Lung (tissue), 11 donors: ENCODE measurements at regions not wholly inside any gene's neighbourhood (a gene's known extent, or its start where the extent isn't known, plus 50 kb on each side); places are given as distances from the start of the nearest gene placed in this dataset.

Experiments
- ATAC-seq: fragments of 200-7000 bp; cut with Tn5 transposase; one replicate; pipeline ENCODE4 v1.9.1; 2020; ENCODE audit warnings: moderate number of reproducible peaks; ENCODE audit not compliant: insufficient read depth, low FRiP score
- DNase-seq, 3 donors: peaks; one replicate each; pipeline ENCODE4 v3.0.0-alpha.2; 2013 to 2017
- H3K27ac ChIP-seq, 2 donors: one replicate each; pipeline ENCODE4 v1.5.1; 2013; ENCODE audit warnings: mild to moderate bottlenecking in 2 of 2, moderate library complexity in 2 of 2, control low read depth in 1 of 2, inconsistent platforms in 1 of 2, low read depth in 1 of 2, low read length in 1 of 2
- H3K27me3 ChIP-seq, 3 donors: one replicate each; pipeline ENCODE4 v1.5.1; 2013; ENCODE audit warnings: low read length in 2 of 3; ENCODE audit not compliant: control insufficient read depth in 3 of 3, insufficient read depth in 3 of 3
- H3K36me3 ChIP-seq, 4 donors: one replicate each; pipeline ENCODE4 v1.5.1; 2013; ENCODE audit warnings: low read length in 4 of 4, mild to moderate bottlenecking in 1 of 4, moderate library complexity in 1 of 4; ENCODE audit not compliant: control insufficient read depth in 4 of 4, insufficient read depth in 4 of 4
- H3K4me1 ChIP-seq, 5 donors: one replicate each; pipeline ENCODE4 v1.5.1; 2013; ENCODE audit warnings: low read length in 5 of 5, mild to moderate bottlenecking in 2 of 5, moderate library complexity in 1 of 5; ENCODE audit not compliant: control insufficient read depth in 5 of 5, insufficient read depth in 5 of 5
- H3K4me3 ChIP-seq: one replicate; pipeline ENCODE4 v1.5.1; 2013; ENCODE audit warnings: mild to moderate bottlenecking, control low read depth, moderate library complexity
- H3K9ac ChIP-seq, 2 donors: one replicate each; pipeline ENCODE4 v1.5.1; 2013; ENCODE audit warnings: low read length in 2 of 2, control low read depth in 1 of 2; ENCODE audit not compliant: insufficient read depth in 1 of 2
- H3K9me3 ChIP-seq, 4 donors: one replicate each; pipeline ENCODE4 v1.5.1; 2013; ENCODE audit warnings: low read length in 3 of 4, mild to moderate bottlenecking in 1 of 4, moderate library complexity in 1 of 4; ENCODE audit not compliant: control insufficient read depth in 4 of 4, insufficient read depth in 3 of 4
- WGBS, 2 donors: extraction: QIAGEN DNeasy Blood & Tissue Kit; methylation state at CpG; one replicate each; pipeline ENCODE4 v1.1.7; 2013; 5-methylcytosine and 5-hydroxymethylcytosine counted together
- TF ChIP-seq, protein P1 (sequence below): IDR thresholded peaks from 2 replicates; pipeline ENCODE4 v1.5.1; 2012; ENCODE audit warnings: mild to moderate bottlenecking; ENCODE audit errors: control extremely low read depth, extremely low read depth
- donor health status: control.
- donor health status: control.
- donor health status: Bipolar disorder and iron deficiency.
- donor health status: healthy.
- donor health status: DM: yes; HTN: yes; CAD: no.

DNA sequence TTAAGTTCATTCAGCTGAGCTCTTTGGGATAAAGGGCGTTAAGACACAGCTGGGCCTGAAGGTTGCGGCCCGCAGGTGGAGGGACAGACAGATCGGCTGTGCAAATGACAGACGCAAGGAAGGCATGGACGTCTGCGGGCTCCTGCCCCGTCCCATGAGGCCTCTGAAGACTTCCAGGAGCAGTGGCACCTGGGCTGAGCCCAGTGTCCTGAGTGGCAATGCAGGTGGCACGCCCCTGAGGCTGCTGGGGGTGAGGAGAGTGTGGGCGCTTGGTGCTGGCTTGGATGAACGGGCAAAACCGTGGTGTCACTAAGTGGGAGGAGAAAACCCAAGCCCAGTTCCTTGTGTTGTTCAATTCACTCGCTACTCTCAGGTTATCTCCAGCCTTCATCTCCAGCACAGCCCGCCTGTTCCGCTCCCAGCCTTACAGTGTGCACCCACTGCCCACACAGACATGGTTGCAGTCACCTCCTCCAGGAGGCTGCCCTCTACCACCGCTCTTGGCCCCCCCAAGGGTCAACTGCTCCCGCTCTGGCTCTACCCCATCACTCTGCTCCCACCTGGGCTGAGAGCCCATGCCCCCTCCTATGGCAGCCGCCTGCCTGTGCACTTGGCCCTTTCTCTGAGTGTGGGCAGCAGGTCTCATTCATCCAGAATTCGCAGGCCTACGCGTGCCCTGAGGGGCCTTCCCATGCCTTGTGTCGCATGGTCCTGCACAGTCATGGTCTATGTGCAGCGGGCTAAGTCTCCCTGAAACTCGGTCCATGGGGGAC lies 50.3 kb downstream of the PTGR3 start:
- H3K4me3 ChIP-seq: no peak overlapping the region
- H3K4me1 ChIP-seq: peaks cover 0 to 14% (median 0%) of the 10 kb centered on the region in 5 donors
- H3K27me3 ChIP-seq: no peaks in the 10 kb centered on the region
- no peak overlapping the region for H3K27ac ChIP-seq
- ATAC-seq: no peak
- DNase-seq: no peak
- H3K36me3 ChIP-seq: no peaks in the 10 kb centered on the region
- TF ChIP-seq, protein P1, sequence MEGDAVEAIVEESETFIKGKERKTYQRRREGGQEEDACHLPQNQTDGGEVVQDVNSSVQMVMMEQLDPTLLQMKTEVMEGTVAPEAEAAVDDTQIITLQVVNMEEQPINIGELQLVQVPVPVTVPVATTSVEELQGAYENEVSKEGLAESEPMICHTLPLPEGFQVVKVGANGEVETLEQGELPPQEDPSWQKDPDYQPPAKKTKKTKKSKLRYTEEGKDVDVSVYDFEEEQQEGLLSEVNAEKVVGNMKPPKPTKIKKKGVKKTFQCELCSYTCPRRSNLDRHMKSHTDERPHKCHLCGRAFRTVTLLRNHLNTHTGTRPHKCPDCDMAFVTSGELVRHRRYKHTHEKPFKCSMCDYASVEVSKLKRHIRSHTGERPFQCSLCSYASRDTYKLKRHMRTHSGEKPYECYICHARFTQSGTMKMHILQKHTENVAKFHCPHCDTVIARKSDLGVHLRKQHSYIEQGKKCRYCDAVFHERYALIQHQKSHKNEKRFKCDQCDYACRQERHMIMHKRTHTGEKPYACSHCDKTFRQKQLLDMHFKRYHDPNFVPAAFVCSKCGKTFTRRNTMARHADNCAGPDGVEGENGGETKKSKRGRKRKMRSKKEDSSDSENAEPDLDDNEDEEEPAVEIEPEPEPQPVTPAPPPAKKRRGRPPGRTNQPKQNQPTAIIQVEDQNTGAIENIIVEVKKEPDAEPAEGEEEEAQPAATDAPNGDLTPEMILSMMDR: no peak
- 95 to 96% methylated on average over 24 of the region's 24 CpGs for WGBS, 2 donors
- peaks cover 0 to 9% (median 0%) of the 10 kb centered on the region in 4 donors for H3K9me3 ChIP-seq
- H3K9ac ChIP-seq: no peak overlapping the region

DNA sequence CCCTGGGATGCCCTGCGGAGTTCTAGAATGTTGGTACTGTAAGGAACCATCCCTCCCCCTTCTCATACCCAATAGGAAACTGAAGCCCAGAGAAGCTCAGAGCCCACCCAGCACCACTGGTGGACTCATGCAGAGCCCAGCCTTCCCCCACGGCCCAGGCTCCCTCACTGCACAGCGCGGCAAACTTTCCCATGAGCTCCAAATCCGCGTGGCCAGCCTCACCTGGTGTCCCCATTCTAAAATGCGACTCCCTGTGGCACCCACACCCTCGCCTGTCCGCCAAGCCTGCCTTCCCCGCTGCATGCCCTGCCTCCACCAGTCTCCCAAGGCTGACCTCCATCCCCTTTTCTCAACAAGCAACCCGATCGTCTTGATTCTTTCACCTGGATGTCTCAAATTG lies 51.1 kb downstream of the PTGR3 start:
- TF ChIP-seq, protein P1: no peak
- 96 to 97% methylated on average over 12 of the region's 12 CpGs for WGBS, 2 donors
- DNase-seq: no peak
- Histone ChIP-seq H3K27ac (no peak overlapping the region), H3K4me1 (peaks cover 0 to 14% (median 0%) of the 10 kb centered on the region in 5 donors), H3K36me3 (no peaks in the 10 kb centered on the region), H3K27me3 (no peaks in the 10 kb centered on the region), H3K9ac (no peak overlapping the region), H3K4me3 (no peak overlapping the region), H3K9me3 (peaks cover 0 to 12% (median 0%) of the 10 kb centered on the region in 4 donors)
- ATAC-seq: no peak

DNA sequence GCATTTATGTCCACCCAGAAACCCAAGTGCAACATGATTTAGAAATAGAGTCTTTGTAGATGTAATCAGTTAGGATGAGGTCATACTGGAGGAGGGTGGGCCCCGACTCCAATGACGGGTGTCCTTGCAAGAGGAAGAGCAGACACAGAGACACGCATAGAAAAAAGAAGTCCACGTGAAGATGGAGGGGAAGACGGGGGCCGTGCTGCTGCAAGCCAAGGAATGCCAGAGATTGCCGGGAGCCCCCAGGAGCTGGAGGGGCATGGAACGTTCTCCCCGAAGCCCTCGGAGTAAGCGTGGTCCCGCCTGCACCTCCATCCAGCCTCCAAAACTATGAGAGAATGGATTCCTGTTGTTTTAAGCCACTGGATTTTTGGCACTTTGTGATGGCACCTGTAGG lies 51.6 kb downstream of the PTGR3 start:
- Histone ChIP-seq H3K27me3 (no peaks in the 10 kb centered on the region), H3K36me3 (no peaks in the 10 kb centered on the region), H3K4me1 (peaks cover 0 to 14% (median 0%) of the 10 kb centered on the region in 5 donors), H3K9me3 (peaks cover 0 to 12% (median 0%) of the 10 kb centered on the region in 4 donors), H3K27ac (no peak overlapping the region), H3K9ac (no peak overlapping the region), H3K4me3 (no peak overlapping the region)
- TF ChIP-seq, protein P1: no peak
- no peak for ATAC-seq
- 92 to 94% methylated on average over 12 of the region's 12 CpGs for WGBS, 2 donors
- no peak for DNase-seq
